Stimulated activated CD4-positive, alpha-beta T cell treated with anti-CD3 and anti-CD28 coated beads, Interleukin-4, amount 100 ng/mL, for 48 hours (primary cell): ENCODE measurements at regions not wholly inside any gene's neighbourhood (a gene's known extent, or its start where the extent isn't known, plus 50 kb on each side); places are given as distances from the start of the nearest gene placed in this dataset.

ENCODE experiments used
- DNase-seq, 2 donors: peaks; one replicate each; pipeline ENCODE4 v3.0.0-alpha.2; 2020; ENCODE audit warnings: low read depth in 2 of 2

DNA sequence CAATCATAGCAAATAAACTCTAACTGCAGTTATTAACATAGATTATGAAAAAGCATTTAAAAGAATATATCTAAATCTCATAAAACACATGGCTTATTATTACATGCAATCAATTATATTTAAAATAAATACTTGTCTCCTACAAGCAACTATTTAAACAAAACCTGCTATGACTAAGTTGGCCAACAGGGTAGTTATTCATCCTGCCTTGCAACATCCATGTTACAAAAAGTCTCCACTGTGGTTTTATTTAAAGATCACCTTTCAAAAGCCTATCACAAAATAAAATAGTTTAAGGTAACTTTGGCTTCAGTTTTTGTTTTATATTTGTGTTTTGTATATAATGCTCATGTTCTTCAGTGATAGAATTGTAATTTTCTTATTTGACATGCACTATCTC is 1127.0 kb upstream of the MAP3K7 start:
- DNase-seq = no peak

DNA sequence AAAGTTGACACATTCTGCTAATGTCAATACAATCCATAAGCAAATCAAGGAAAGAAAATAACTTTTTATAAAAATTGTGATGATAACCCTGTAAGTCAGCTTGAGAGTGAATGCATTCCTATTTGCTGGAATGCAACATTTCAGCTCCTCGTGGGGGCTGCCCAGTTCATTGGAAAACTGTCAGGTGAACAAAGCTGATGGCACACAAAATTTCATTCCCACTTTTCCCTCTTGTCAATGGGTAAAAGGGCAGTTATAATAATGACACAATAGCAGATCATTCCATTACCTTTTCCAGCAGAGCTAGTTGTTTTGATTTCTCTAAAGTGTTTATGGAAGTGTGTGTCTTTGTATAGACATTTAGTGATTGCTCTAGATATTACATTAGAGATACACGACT is 1124.6 kb upstream of the MAP3K7 start:
- DNase-seq = no peak

DNA sequence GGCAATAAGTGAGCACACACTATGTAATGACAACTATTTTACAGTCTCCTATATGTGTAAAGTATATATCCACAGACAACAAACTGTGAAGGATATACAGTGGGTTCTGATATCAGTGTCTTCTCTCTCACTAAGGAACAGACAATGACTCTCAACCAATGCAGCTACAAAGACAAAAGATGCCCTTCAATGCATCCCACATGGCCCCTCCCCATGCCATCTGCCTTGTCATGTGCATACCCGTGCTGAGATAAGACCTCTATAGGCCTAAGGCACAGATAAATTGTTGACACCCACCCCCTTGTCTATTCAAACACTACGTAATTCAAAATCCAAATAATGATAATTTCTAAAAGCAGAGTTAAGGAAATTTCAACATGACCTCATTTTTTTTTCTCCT is 1123.5 kb upstream of the MAP3K7 start:
- DNase-seq = no peak

DNA sequence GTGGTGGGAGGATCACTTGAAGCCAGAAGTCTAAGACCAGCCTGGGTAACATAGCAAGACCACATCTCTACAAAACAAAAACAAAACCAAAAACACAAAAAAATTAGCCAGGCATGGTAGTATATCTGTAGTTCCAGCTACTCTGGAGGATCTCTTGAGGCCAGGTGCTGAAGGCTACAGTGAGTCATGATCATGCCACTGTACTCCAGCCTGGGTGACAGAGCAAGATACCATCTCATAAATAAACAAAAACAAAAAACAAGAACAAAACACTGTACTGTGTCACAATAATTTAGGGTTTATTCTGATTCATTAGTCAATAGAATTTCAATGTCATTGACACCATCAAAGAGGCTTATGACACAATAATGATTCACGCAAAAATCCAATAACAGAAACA is 1121.7 kb upstream of the MAP3K7 start:
- no peak for DNase-seq

DNA sequence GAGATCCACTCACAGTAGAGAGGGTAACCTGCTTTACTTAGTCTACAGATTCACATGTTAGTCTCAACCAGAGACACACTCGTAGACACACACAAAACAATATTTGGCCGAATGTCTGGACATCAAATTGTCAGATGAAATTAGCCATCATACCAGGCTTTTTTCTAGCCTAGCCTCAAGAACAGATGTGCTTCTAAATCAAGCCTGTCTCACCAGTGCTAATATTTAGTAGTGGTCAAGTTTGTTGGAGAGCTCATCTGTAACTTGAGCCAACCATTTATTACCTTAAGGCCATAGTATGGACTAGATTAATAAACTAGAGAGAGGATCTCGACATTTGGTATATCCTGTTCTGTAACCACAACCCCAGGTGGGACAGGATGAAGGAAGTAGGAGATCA is 1118.8 kb upstream of the MAP3K7 start:
- DNase-seq = no peak

DNA sequence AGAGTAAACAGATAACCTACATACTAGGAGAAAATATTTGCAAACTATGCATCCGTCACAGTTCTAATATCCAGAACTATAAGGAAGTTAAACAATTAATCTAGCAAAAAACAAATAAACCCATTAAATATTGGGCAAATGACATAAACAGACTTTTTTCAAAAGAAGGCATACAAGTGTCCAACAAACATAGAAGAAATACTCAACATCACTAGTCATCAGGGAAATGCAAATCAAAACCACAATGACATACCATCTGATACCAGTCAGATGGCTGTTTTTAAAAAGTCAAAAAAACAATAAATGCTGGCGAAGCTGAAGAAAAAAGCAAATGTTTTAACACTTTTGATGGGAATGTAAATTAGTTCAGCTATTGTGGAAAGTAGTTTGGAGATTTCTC is 1117.7 kb upstream of the MAP3K7 start:
- DNase-seq = no peak

DNA sequence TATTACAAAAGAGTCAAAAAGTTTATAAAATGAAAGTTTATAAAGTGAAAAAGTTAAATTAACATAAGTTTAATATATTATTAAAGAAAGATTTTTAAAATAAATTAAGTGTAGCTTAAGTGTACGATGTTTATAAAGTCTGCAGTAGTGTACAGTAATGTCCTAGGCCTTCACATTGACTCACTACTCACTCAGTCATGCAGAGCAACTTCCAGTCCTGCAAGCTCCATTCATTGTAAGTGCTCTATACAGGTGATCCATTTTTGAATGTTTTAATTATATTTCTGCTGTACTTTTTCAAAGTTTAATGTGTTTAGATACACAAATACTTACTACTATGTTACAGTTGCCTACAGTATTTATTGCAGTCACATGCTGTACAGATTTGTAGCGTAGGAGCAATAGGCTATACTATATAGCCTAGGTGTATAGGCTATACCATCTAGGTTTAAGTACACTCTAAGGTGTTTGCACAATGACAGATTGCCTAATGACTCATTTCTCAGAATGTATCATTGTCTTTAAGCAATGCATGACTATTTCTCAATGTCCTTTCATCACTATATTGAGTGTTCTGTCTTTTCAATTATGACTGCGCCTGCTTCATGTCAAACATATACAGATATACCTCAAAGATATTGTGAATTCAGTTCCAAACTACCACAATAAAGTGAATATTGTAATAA is 1110.3 kb upstream of the MAP3K7 start:
- DNase-seq = no peak

DNA sequence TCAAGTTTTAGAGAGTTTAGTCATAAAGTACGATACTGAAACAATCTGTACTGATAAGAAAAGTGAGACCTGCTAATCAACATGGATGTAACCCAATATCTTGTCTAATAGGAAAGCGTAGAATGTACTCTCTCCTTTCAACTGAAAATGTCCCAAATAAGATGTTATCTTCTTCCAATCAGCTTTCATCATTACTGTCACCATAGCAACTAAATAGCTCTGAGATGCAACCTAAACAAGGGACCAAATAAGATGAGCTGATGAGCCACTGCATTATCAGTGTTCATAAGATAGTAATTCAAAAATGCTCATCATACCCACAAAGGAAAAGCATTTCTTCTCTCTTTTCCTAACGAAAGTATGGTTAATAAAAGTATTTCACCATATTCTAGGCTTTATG is 1108.3 kb upstream of the MAP3K7 start:
- DNase-seq = no peak

DNA sequence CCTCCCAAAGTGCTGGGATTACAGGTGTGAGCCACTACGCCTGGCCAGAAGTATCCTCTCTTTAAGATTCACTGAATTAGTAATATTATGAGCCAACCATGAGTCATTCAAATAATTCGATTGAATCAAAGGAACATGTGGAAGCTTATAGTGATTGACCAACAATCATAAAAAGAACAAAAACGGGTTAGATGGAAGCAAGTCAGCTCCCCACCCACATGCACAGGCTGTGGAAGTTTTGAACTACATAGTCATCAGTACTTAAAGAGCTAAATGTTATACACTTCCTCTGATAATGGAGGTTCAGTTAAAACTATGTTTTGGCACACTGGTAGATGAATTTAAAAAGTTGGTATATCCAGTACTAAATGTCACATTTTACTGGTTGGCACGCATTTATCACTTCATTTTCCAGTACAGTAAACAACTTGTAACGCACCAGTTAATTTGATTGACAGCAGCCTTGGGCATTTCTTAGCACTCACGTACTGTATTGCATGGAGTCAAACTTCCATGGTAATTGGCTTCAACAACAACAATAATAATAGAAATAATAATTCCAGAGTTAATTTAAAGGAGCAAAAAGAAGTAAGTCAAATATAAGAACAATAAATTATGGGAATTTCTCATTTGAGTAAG is 1107.3 kb upstream of the MAP3K7 start:
- no peak for DNase-seq

DNA sequence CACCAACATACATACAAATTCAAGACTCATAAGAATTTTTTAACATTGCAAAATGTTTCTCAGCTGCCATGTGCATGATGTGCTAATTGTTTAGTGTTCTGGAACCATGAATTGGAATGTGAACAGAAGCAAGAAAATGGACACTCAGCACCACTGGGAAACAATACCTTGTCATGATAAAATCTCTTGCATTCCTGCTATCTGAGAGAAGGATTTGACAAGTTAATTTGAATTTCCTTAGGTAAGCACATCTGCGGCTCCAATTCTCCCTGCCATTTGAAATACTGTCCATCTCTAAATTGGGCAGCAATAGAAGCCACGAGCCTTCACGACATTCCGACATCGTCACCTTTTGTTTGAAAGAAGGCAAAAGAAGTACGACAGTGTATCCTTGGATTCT is 1104.6 kb upstream of the MAP3K7 start:
- no peak for DNase-seq

DNA sequence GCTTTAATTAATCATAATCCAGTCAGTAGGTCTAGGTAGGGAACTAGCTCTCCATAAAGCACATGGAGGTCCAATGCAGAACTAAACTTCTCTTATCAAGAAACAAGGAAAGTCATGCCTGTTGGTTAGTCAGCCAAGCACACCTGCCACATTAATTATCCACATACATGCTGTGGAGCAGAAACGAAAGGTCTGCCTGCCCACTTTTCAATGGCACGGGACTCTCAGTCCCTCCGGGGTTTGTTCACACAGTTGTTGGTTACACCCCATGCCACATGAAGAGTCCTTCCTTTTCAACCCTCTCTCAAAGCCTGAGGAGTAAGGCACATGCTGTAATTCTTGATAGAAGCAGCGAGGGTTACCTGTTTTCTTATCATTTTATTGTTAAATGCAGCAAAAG is 1096.4 kb upstream of the MAP3K7 start:
- DNase-seq = no peak

DNA sequence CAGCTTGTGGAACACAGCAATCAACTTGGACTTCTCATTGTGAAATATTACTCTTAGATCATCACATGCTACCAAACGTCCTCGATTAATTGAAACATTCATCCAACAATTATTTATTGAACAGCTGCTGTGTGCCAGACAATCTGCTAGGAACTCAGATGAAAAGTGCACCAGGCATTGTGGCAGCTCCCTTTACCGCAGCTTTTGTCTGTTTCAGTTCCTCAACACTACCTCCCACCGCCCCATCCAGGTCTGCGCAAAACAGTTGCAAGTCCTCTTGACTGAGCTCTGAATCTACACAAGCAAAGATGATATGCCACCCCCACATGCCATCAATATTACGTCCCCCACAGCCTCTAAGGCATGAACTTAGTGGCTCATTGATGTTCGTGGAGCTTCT is 1094.4 kb upstream of the MAP3K7 start:
- no peak for DNase-seq

DNA sequence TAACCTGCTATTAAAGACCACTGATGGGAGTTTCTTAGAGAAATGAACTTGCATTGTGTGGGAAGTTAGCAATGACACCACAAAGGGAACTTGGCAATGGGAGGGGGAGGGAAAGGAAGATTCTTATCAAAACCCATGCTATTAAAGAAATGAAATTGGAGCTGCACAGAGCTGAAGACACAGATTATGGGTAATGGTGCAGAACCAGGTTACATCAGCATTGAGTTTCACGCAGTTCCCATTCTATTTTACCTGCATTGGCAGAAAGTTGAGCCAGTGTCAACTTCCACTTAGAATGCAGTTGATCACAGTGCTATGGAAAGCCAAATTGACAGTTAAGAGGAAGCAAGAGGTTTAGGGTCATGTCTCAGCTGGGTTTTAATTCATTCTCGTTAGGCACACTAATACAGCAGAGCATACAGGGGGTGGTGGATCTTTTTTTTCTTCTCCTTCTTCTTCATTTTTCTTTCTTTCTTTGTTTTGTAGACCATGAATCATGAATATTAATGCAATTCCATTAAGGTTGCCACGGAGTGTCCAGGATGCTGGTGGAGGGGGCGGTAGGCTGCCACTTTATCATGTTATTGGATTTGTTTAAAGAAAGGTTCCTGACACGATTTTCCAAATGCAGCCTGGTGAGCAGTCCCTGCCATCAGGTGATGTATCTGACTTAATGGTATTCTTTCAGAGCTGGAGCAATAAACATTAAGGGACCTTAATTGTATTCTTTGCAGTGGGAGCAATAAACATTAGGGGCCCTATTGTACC is 1092.0 kb upstream of the MAP3K7 start:
- DNase-seq = no peak

DNA sequence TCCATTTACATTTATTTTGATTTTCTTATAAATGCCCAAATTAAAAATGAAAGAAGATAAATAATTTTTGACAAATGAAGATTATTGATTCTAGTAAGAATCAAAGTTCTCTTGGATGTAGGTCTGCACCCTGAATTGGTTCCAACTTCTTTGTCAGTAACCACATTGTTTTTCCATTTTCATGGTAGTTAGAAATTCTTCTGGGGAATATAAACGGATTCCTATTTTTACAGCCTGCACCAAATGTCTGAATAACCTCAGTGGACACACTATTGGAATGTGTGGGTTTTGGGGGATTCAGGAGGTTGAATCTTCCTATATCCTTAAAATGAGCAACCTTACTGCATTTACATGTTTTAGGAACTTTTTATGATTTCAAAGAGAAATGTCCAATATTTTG is 1085.3 kb upstream of the MAP3K7 start:
- no peak for DNase-seq

DNA sequence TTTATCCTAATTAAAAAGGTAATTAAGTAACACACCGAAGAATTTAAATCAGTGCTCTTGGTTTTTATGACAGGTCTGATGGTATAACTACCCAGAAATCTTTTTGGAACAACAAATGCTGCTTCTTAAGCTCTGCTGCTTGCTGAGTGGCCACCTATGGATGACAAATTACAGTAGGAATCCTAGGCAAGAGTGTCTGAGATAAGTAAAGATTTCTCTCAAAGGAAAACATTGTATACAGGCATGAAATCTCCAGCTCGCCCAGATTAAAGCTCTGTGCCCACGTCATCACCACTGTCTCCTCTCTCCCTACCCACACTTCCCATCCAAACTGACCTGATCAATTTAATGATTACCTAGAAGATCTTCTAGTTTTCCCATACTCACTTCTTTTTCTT is 1083.0 kb upstream of the MAP3K7 start:
- DNase-seq = no peak

DNA sequence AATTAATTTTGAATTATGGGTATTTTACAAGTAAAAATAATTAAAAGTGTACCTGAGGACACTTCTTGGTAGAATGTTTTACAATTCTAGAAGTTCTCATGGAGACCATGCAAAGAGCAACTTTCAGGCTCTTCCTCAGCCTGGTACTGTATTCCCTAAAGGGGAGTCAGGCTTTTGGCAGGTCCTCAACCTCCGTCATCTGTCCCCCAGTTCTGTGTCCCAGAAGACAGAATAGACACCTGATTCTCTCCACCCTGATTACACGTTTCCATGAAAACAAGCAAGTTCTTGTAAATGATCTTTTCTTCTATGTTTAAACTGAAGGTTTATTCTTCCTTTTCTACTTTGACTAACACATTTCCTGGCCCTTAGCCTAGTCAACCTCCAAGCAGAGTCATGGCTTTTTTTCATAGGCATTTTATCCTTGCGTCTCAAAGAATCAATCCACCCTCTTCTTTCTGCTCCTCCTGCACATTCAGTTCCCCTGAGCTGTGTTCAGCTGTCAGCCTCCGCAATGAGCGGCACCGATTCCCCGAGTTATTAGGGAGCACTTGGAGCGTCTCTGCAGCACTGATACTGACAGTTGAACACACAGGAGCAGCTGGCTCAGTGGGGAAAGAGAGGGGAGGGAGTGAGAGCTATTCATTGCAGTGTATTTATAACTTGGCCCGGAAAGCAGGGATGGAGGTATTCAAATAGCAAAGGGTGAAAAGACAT is 1082.4 kb upstream of the MAP3K7 start:
- no peak for DNase-seq

DNA sequence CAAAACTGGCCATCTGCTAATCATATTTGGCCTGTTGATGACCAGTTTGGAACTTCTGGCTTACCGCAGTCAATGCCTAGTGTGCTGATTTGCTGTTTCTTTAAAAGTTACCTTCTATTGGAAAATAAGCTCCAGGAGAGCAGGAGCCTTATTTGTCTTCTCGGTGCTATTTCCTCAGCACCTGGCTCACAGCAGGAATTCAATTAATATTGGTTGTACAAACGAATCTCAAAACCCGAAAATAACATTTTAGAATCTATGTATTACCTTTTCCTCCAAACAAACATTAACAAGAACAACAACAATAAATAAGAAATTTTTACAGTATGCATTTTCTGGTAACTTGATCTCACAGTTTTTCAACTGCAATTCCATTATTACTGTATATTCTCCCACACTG is 1080.7 kb upstream of the MAP3K7 start:
- no peak for DNase-seq

DNA sequence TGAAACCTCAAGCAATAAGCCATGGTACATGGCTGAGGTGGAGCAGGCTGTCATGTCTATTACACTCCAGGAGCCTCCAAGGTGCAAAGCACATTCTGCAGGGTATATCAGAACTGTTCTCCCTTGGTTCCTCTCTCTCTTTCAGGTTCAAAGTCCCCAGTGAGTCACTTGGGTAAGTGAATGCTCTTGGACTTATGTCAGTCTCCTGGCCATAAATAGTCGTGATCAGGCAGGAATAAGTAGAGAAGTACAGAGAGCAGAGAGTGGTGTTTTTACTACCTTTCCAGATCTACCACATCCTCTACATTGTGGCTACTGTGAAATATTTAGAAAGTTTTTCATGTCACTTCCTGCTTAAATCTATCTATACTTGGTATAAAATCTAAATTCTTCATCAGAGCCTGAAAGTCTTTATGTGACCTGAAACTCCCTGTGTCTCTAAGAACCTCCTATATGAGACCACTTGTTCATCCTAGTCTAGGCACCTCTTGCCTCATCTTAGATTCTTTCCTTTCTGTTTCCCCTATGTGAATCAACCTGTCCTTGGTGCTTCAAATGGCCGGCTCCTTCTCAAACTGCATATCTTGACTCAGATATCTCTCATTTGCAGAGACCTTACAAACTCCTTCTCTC is 1077.6 kb upstream of the MAP3K7 start:
- DNase-seq = no peak

DNA sequence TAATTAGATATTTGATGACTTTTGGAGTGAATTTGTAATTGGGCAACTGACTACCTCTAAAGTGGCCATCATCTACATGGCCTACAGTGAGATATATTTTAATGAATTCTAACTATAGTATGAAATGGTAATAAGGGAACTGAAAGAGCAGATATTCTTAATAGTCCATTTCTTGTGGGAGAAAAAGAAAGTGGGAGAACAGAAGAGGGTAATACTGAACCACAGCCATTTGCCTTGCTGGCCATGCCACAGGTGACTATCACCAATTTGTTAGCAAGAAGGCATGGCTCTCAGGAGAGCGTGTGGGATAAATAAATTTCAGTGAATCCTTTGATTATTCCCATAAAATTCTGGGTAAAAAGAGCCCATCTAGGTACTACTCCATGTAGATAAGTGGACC is 1074.0 kb upstream of the MAP3K7 start:
- DNase-seq = no peak

DNA sequence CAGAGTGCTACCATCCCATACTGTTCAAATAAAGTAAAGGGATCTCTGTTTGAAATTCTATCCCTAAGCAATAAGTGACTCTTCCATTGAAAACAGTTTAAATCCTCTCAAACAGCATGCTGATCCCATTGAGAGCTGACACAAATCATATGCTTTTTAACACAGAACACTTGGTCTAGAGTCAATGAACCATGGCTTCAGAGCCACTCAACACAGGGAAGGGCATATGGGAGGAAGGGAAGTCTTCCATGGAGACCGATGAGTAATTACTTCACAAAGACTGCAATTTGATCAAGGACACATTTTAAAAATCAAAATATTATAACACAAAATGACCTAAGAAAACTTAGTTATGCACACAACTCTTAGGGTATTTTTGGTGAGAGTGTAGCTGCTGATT is 1073.0 kb upstream of the MAP3K7 start:
- DNase-seq = no peak

DNA sequence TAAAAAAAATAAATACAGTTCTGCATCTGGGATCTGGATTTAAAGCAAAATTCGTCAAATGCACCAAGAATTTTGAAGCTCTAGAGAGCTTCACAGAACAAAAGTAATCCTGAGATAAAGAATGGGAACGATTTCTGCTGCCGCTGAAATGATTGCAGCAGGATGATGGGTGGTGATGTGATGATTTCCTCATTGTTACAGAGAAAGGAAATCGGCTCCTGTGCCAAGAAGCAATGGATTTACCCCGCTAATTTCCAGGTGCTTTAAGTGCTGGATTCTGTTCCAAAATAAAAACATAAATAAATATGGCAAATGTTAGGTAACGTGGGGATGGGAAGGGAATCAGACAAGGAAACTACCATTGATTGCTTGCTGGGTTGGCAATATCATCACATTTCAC is 1067.9 kb upstream of the MAP3K7 start:
- DNase-seq = no peak

DNA sequence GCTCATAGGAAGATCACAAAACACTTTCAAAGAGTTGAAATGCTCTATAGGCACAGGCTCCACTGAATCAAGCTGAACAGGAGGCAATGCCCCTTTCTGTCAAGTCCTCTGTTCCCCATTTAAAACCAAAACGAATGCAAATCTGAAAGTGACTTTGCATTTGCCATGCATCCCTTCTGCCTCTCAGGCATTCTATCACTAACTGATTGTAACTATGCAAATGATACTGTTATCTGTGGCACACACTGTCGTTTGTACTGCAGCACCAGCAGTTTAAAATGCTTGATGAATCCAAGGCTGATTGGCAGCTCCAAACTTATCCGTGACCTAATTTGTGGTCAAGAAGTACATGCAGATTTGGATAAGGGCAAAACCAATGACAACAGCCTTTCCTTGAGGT is 1067.5 kb upstream of the MAP3K7 start:
- DNase-seq = no peak
